HG03097 (cell line): ENCODE measurements at regions not wholly inside any gene's neighbourhood (a gene's known extent, or its start where the extent isn't known, plus 50 kb on each side); places are given as distances from the start of the nearest gene placed in this dataset.

ENCODE experiments used
- ATAC-seq: cut with Tn5 transposase; IDR thresholded peaks from one replicate; pipeline ENCODE4 v1.9.1; 2021; ENCODE audit not compliant: unreplicated experiment, low FRiP score

- no peak for ATAC-seq
Observed at GRCh38 chr6:98254624-98255023, 579.8 kb upstream of the POU3F2 start.

GRCh38 chr6:98260382-98260781, 574.0 kb upstream of the POU3F2 start:
- no peak for ATAC-seq

- no peak for ATAC-seq
Observed at GRCh38 chr6:98272060-98272459, 562.3 kb upstream of the POU3F2 start.

- ATAC-seq = no peak
Observed at GRCh38 chr6:98274691-98275090, 559.7 kb upstream of the POU3F2 start.

GRCh38 chr6:98280492-98280891, 553.9 kb upstream of the POU3F2 start:
- no peak for ATAC-seq

GRCh38 chr6:98286620-98287019, 547.8 kb upstream of the POU3F2 start:
- ATAC-seq = no peak

- no peak for ATAC-seq
Observed at GRCh38 chr6:98287876-98288275, 546.5 kb upstream of the POU3F2 start.

GRCh38 chr6:98292810-98293209, 541.6 kb upstream of the POU3F2 start:
- ATAC-seq = no peak

GRCh38 chr6:98295515-98296175, 538.7 kb upstream of the POU3F2 start:
- no peak for ATAC-seq

GRCh38 chr6:98308564-98308963, 525.8 kb upstream of the POU3F2 start:
- no peak for ATAC-seq

- ATAC-seq = no peak
Observed at GRCh38 chr6:98310443-98310842, 523.9 kb upstream of the POU3F2 start.

- ATAC-seq = peak; percentile 90
Observed at GRCh38 chr6:98323605-98324004, 510.8 kb upstream of the POU3F2 start.

GRCh38 chr6:98324446-98324845, 509.9 kb upstream of the POU3F2 start:
- ATAC-seq = no peak

- ATAC-seq = no peak
Observed at GRCh38 chr6:98325366-98325765, 509.0 kb upstream of the POU3F2 start.

- no peak for ATAC-seq
Observed at GRCh38 chr6:98333273-98333672, 501.1 kb upstream of the POU3F2 start.

GRCh38 chr6:98335594-98335993, 498.8 kb upstream of the POU3F2 start:
- no peak for ATAC-seq

- ATAC-seq = no peak
Observed at GRCh38 chr6:98339506-98339905, 494.9 kb upstream of the POU3F2 start.

- ATAC-seq = no peak
Observed at GRCh38 chr6:98343004-98343403, 491.4 kb upstream of the POU3F2 start.

GRCh38 chr6:98343797-98344196, 490.6 kb upstream of the POU3F2 start:
- no peak for ATAC-seq

GRCh38 chr6:98352348-98352747, 482.0 kb upstream of the POU3F2 start:
- ATAC-seq = no peak

- ATAC-seq = no peak
Observed at GRCh38 chr6:98358173-98358572, 476.2 kb upstream of the POU3F2 start.

- ATAC-seq = no peak
Observed at GRCh38 chr6:98366371-98366770, 468.0 kb upstream of the POU3F2 start.

- ATAC-seq = no peak
Observed at GRCh38 chr6:98380589-98380988, 453.8 kb upstream of the POU3F2 start.
